SK-N-SH treated with all-trans-retinoic acid at 6 μM for 48 hours (cell line): ENCODE measurements at regions not wholly inside any gene's neighbourhood (a gene's known extent, or its start where the extent isn't known, plus 50 kb on each side); places are given as distances from the start of the nearest gene placed in this dataset.

Source experiments
- ATAC-seq: fragments of 200-7000 bp; cut with Tn5 transposase; 3 replicates; pipeline ENCODE4 v1.9.1; 2020; ENCODE audit warnings: mild to moderate bottlenecking, moderate library complexity
- ARNTL ChIP-seq: fragments of 450-650 bp; formaldehyde crosslinking; IDR thresholded peaks from 2 replicates; pipeline ENCODE4 v1.5.0; 2020; ENCODE audit warnings: low read depth, mild to moderate bottlenecking, moderate library complexity, borderline replicate concordance
- BACH2 ChIP-seq: fragments of 250-450 bp; sonication (Bioruptor Pico); IDR thresholded peaks from 2 replicates; pipeline ENCODE4 v1.9.0; 2021; ENCODE audit warnings: mild to moderate bottlenecking, borderline replicate concordance
- CSDC2 ChIP-seq: fragments of 250-450 bp; sonication (Bioruptor Pico); IDR thresholded peaks from 2 replicates; pipeline ENCODE4 v1.5.0; 2020; ENCODE audit warnings: mild to moderate bottlenecking, moderate library complexity
- ESRRG ChIP-seq: fragments of 250-450 bp; sonication (Bioruptor Pico); IDR thresholded peaks from 2 replicates; pipeline ENCODE4 v1.6.1; 2021; ENCODE audit warnings: mild to moderate bottlenecking
- GLIS3 ChIP-seq: fragments of 250-450 bp; sonication (Bioruptor Pico); IDR thresholded peaks from 2 replicates; pipeline ENCODE4 v1.5.0; 2020; ENCODE audit warnings: mild to moderate bottlenecking, moderate library complexity
- OSR1 ChIP-seq: fragments of 250-450 bp; sonication (Bioruptor Pico); IDR thresholded peaks from 2 replicates; pipeline ENCODE4 v1.8.0; 2022; ENCODE audit warnings: moderate library complexity, mild to moderate bottlenecking, inconsistent platforms
- PPARA ChIP-seq: fragments of 250-450 bp; sonication (Bioruptor Pico); IDR thresholded peaks from 2 replicates; pipeline ENCODE4 v1.5.0; 2020; ENCODE audit warnings: mild to moderate bottlenecking, borderline replicate concordance
- RARB ChIP-seq: fragments of 250-450 bp; sonication (Bioruptor Pico); IDR thresholded peaks from 2 replicates; pipeline ENCODE4 v1.8.0; 2021; ENCODE audit warnings: mild to moderate bottlenecking, moderate library complexity
- SNAI2 ChIP-seq: fragments of 250-450 bp; sonication (Bioruptor Pico); IDR thresholded peaks from 2 replicates; pipeline ENCODE4 v1.5.0; 2020; ENCODE audit warnings: mild to moderate bottlenecking, moderate library complexity
- TOX ChIP-seq: fragments of 250-450 bp; sonication (Bioruptor Pico); IDR thresholded peaks from 2 replicates; pipeline ENCODE4 v1.8.0; 2021; ENCODE audit warnings: mild to moderate bottlenecking, moderate library complexity, borderline replicate concordance
- ZC3H10 ChIP-seq: fragments of 250-450 bp; sonication (Bioruptor Pico); IDR thresholded peaks from 2 replicates; pipeline ENCODE4 v1.5.1; 2021; ENCODE audit warnings: mild to moderate bottlenecking, moderate library complexity
- ZFP3 ChIP-seq: fragments of 250-450 bp; sonication (Bioruptor Pico); IDR thresholded peaks from 2 replicates; pipeline ENCODE4 v1.5.0; 2020; ENCODE audit warnings: mild to moderate bottlenecking, moderate library complexity
- ZFP30 ChIP-seq: fragments of 450-650 bp; formaldehyde crosslinking; IDR thresholded peaks from 2 replicates; pipeline ENCODE4 v1.5.0; 2022; ENCODE audit warnings: mild to moderate bottlenecking, moderate library complexity
- ZNF565 ChIP-seq: fragments of 450-650 bp; formaldehyde crosslinking; conservative IDR thresholded peaks from 2 replicates; pipeline ENCODE4 v1.5.0; 2020; ENCODE audit warnings: low read depth, mild to moderate bottlenecking, moderate library complexity
- ZNF70 ChIP-seq: fragments of 450-650 bp; formaldehyde crosslinking; IDR thresholded peaks from 2 replicates; pipeline ENCODE4 v1.5.0; 2020; ENCODE audit warnings: mild to moderate bottlenecking, moderate library complexity
- ZNF8 ChIP-seq: fragments of 450-650 bp; formaldehyde crosslinking; IDR thresholded peaks from 2 replicates; pipeline ENCODE4 v1.5.0; 2020; ENCODE audit warnings: mild to moderate bottlenecking, moderate library complexity
- TF ChIP-seq, protein P1 (sequence below): fragments of 250-450 bp; sonication (Bioruptor Pico); IDR thresholded peaks from 2 replicates; pipeline ENCODE4 v1.8.0; 2020; ENCODE audit warnings: mild to moderate bottlenecking, moderate library complexity, borderline replicate concordance
- TF ChIP-seq, protein P2 (sequence below): fragments of 250-450 bp; sonication (Bioruptor Pico); IDR thresholded peaks from 2 replicates; pipeline ENCODE4 v1.5.0; 2020; ENCODE audit warnings: mild to moderate bottlenecking, moderate library complexity
- TF ChIP-seq, protein P3 (sequence below): fragments of 250-450 bp; sonication (Bioruptor Pico); IDR thresholded peaks from 2 replicates; pipeline ENCODE4 v1.8.0; 2021; ENCODE audit warnings: low read depth, mild to moderate bottlenecking, moderate library complexity, borderline replicate concordance
- TF ChIP-seq, protein P4 (sequence below): fragments of 250-450 bp; sonication (Bioruptor Pico); IDR thresholded peaks from 2 replicates; pipeline ENCODE4 v1.5.1; 2021; ENCODE audit warnings: mild to moderate bottlenecking, moderate library complexity

DNA sequence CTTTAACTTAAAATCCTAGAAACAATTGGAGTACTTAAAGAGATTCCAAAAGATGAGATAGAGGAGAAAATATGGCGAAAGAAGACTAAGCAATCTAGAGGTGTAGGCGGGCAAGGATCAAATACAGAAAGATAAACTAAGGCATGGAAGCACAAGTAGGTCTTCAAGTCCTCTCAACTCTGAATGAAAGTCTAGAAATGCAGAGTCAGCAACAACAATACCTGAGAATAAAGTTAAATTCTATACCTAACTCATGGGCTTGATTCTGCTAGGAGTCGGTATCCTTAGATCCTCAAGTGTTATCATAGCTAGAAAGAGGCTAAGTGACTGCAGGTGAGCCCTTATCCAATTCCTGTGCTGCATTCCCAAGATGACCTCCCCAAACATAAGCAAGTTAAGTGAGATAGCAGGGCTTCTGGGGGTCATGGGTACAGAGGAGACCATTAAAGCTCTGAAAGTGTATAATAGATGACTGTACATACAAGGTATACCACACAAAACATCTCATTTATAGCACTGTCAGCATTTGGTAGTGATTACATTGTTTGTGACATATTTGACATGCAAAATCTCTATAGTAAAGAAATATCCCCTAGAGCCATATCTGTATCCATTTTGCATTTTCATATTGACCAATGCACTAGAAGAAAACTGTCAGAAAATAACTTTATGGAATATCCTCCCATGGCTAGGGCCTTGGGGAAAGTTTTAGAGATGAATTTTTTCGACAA, 82.5 kb upstream of the ARID2 start:
- no peak for TF ChIP-seq ZFP3 (CRISPR knock-in tag)
- TF ChIP-seq OSR1, result no peak
- no peak for TF ChIP-seq GLIS3
- no peak for TF ChIP-seq ZNF565
- no peak for TF ChIP-seq BACH2
- TF ChIP-seq PPARA, result no peak
- no peak for TF ChIP-seq ZNF8
- TF ChIP-seq ESRRG (CRISPR knock-in tag), result no peak
- TF ChIP-seq, protein P1, sequence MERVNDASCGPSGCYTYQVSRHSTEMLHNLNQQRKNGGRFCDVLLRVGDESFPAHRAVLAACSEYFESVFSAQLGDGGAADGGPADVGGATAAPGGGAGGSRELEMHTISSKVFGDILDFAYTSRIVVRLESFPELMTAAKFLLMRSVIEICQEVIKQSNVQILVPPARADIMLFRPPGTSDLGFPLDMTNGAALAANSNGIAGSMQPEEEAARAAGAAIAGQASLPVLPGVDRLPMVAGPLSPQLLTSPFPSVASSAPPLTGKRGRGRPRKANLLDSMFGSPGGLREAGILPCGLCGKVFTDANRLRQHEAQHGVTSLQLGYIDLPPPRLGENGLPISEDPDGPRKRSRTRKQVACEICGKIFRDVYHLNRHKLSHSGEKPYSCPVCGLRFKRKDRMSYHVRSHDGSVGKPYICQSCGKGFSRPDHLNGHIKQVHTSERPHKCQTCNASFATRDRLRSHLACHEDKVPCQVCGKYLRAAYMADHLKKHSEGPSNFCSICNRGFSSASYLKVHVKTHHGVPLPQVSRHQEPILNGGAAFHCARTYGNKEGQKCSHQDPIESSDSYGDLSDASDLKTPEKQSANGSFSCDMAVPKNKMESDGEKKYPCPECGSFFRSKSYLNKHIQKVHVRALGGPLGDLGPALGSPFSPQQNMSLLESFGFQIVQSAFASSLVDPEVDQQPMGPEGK (CRISPR knock-in tag), result no peak
- TF ChIP-seq, protein P2, sequence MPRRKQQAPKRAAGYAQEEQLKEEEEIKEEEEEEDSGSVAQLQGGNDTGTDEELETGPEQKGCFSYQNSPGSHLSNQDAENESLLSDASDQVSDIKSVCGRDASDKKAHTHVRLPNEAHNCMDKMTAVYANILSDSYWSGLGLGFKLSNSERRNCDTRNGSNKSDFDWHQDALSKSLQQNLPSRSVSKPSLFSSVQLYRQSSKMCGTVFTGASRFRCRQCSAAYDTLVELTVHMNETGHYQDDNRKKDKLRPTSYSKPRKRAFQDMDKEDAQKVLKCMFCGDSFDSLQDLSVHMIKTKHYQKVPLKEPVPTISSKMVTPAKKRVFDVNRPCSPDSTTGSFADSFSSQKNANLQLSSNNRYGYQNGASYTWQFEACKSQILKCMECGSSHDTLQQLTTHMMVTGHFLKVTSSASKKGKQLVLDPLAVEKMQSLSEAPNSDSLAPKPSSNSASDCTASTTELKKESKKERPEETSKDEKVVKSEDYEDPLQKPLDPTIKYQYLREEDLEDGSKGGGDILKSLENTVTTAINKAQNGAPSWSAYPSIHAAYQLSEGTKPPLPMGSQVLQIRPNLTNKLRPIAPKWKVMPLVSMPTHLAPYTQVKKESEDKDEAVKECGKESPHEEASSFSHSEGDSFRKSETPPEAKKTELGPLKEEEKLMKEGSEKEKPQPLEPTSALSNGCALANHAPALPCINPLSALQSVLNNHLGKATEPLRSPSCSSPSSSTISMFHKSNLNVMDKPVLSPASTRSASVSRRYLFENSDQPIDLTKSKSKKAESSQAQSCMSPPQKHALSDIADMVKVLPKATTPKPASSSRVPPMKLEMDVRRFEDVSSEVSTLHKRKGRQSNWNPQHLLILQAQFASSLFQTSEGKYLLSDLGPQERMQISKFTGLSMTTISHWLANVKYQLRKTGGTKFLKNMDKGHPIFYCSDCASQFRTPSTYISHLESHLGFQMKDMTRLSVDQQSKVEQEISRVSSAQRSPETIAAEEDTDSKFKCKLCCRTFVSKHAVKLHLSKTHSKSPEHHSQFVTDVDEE (CRISPR knock-in tag), result no peak
- TF ChIP-seq, protein P3, sequence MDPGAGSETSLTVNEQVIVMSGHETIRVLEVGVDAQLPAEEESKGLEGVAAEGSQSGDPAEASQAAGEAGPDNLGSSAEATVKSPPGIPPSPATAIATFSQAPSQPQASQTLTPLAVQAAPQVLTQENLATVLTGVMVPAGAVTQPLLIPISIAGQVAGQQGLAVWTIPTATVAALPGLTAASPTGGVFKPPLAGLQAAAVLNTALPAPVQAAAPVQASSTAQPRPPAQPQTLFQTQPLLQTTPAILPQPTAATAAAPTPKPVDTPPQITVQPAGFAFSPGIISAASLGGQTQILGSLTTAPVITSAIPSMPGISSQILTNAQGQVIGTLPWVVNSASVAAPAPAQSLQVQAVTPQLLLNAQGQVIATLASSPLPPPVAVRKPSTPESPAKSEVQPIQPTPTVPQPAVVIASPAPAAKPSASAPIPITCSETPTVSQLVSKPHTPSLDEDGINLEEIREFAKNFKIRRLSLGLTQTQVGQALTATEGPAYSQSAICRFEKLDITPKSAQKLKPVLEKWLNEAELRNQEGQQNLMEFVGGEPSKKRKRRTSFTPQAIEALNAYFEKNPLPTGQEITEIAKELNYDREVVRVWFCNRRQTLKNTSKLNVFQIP (CRISPR knock-in tag), result no peak
- no peak for TF ChIP-seq ZNF70 (CRISPR knock-in tag)
- TF ChIP-seq SNAI2, result no peak
- TF ChIP-seq CSDC2 (CRISPR knock-in tag), result no peak
- TF ChIP-seq, protein P4, sequence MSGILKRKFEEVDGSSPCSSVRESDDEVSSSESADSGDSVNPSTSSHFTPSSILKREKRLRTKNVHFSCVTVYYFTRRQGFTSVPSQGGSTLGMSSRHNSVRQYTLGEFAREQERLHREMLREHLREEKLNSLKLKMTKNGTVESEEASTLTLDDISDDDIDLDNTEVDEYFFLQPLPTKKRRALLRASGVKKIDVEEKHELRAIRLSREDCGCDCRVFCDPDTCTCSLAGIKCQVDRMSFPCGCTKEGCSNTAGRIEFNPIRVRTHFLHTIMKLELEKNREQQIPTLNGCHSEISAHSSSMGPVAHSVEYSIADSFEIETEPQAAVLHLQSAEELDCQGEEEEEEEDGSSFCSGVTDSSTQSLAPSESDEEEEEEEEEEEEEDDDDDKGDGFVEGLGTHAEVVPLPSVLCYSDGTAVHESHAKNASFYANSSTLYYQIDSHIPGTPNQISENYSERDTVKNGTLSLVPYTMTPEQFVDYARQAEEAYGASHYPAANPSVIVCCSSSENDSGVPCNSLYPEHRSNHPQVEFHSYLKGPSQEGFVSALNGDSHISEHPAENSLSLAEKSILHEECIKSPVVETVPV, result no peak
- no peak for TF ChIP-seq RARB (CRISPR knock-in tag)
- TF ChIP-seq ARNTL (CRISPR knock-in tag), result no peak
- no peak for TF ChIP-seq TOX
- TF ChIP-seq ZC3H10, result no peak
- ATAC-seq, result no peak

DNA sequence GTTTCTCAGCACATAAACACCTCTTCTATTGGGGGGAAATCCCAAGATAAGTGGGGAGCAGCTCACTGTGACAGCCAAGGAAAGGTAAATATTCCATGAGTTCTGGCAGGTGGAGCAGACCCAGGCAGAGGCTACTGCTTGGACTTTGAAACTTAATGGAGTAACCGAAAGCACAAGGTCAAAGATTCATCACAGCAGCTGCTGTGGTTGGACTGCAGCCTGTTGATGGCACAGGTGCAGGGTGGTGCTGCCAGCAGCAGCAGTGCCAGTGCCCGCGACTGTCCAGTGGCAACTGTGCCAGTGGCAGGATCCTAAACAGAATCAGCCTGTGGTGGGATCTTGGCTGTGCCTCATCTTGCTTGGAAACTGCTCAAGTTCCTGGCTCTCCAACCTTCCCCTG, 81.4 kb upstream of the ARID2 start:
- ATAC-seq, result no peak
- TF ChIP-seq ZFP3 (CRISPR knock-in tag) (no peak), TOX (no peak), ZC3H10 (no peak), BACH2 (no peak), ARNTL (CRISPR knock-in tag) (no peak), SNAI2 (no peak), PPARA (no peak), ZFP30 (CRISPR knock-in tag) (no peak)
- TF ChIP-seq, protein P4, result no peak
- TF ChIP-seq, protein P1 (CRISPR knock-in tag), result no peak
- TF ChIP-seq, protein P3 (CRISPR knock-in tag), result no peak
